ENCODE measurements at regions not wholly inside any gene's neighbourhood (a gene's known extent, or its start where the extent isn't known, plus 50 kb on each side); places are given as distances from the start of the nearest gene placed in this dataset.

DNA sequence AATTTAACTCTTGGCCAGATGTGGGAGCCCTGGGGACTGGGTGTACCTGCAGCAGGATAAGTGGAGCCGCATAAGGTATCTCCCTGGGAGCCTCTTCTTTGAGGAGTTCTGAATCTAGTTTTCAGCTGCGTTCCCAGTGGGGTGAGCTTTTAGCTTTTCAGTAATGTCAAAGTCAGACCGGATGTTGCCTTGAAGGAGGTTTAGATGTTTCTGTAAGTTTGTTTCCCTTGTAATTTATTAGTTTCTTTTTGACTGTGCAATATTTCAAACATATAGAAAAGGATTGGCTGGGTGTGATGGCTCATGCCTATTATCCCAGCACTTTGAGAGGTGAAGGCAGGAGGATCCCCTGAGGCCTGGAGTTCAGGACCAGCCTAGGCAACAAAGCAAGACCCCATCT lies 98.6 kb upstream of the EEF2KMT start:
- TF ChIP-seq, protein P1, sequence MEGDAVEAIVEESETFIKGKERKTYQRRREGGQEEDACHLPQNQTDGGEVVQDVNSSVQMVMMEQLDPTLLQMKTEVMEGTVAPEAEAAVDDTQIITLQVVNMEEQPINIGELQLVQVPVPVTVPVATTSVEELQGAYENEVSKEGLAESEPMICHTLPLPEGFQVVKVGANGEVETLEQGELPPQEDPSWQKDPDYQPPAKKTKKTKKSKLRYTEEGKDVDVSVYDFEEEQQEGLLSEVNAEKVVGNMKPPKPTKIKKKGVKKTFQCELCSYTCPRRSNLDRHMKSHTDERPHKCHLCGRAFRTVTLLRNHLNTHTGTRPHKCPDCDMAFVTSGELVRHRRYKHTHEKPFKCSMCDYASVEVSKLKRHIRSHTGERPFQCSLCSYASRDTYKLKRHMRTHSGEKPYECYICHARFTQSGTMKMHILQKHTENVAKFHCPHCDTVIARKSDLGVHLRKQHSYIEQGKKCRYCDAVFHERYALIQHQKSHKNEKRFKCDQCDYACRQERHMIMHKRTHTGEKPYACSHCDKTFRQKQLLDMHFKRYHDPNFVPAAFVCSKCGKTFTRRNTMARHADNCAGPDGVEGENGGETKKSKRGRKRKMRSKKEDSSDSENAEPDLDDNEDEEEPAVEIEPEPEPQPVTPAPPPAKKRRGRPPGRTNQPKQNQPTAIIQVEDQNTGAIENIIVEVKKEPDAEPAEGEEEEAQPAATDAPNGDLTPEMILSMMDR (IDR thresholded peaks at IDR 0.05), result no peak
- H3K27me3 ChIP-seq (replicated peaks; ENCODE audit: insufficient read depth), result no peaks in the 10 kb centered on the region
- H3K9me3 ChIP-seq, result no peaks in the 10 kb centered on the region
- DNase-seq (ENCODE audit: low spot score) (no peak), ATAC-seq (ENCODE audit: insufficient number of reproducible peaks, low FRiP score, low read depth) (no peak)
- H3K36me3 ChIP-seq, result no peaks in the 10 kb centered on the region
- H3K4me3 ChIP-seq, result no peak overlapping the region
- H3K4me1 ChIP-seq (ENCODE audit: control insufficient read depth in 1 of 2, low read depth in 2 of 2), result no peaks in the 10 kb centered on the region
- no peak overlapping the region for H3K27ac ChIP-seq

DNA sequence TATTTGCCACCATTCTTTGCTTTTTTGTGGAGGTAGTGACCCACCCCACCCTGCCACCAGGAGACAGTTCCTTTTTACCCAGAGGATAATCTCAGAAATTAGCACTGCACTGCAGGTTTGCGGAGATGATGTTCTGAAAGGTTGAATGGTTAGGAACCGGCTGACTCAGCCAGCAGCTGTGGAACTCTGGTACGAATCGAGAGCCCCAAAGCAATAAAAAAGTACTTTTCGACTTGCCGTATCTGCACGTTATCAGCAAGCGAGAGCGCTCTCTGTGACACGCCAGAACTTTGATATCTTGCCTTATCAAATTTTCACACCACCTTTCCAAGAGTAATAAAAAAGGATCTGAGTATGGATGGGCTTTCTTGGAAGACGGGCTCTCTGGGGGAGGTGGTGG lies 96.3 kb upstream of the EEF2KMT start:
- Histone ChIP-seq H3K36me3 (no peaks in the 10 kb centered on the region), H3K27ac (no peak overlapping the region), H3K4me1 (ENCODE audit: control insufficient read depth in 1 of 2, low read depth in 2 of 2) (no peaks in the 10 kb centered on the region), H3K9me3 (no peaks in the 10 kb centered on the region), H3K4me3 (no peak overlapping the region), H3K27me3 (replicated peaks; ENCODE audit: insufficient read depth) (no peaks in the 10 kb centered on the region)
- ATAC-seq (ENCODE audit: insufficient number of reproducible peaks, low FRiP score, low read depth), result no peak
- DNase-seq (ENCODE audit: low spot score), result no peak
- TF ChIP-seq, protein P1 (IDR thresholded peaks at IDR 0.05), result no peak

DNA sequence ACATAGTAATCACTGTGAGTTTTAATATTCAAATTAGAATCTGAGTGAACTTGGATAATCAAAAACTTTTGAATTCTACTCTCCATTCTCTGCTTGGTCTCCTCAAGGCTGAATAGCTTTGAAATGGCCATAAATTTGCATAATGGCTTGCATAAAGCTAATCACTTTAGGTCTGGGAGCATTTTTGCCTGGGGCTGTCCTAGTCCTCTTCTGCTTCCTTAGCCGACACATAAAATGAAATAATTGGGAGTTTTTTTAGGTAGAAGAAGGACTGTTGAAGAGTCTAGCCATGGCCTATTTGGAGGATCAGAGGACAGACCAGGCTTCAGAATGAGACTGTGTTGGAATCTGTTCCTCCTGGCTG lies 91.4 kb upstream of the EEF2KMT start:
- Histone ChIP-seq H3K4me1 (ENCODE audit: control insufficient read depth in 1 of 2, low read depth in 2 of 2) (no peaks in the 10 kb centered on the region), H3K9me3 (no peaks in the 10 kb centered on the region), H3K27me3 (replicated peaks; ENCODE audit: insufficient read depth) (no peaks in the 10 kb centered on the region), H3K4me3 (no peak overlapping the region), H3K36me3 (no peaks in the 10 kb centered on the region), H3K27ac (no peak overlapping the region)
- ATAC-seq (ENCODE audit: insufficient number of reproducible peaks, low FRiP score, low read depth) (no peak), DNase-seq (ENCODE audit: low spot score) (no peak)
- TF ChIP-seq, protein P1 (IDR thresholded peaks at IDR 0.05), result no peak

DNA sequence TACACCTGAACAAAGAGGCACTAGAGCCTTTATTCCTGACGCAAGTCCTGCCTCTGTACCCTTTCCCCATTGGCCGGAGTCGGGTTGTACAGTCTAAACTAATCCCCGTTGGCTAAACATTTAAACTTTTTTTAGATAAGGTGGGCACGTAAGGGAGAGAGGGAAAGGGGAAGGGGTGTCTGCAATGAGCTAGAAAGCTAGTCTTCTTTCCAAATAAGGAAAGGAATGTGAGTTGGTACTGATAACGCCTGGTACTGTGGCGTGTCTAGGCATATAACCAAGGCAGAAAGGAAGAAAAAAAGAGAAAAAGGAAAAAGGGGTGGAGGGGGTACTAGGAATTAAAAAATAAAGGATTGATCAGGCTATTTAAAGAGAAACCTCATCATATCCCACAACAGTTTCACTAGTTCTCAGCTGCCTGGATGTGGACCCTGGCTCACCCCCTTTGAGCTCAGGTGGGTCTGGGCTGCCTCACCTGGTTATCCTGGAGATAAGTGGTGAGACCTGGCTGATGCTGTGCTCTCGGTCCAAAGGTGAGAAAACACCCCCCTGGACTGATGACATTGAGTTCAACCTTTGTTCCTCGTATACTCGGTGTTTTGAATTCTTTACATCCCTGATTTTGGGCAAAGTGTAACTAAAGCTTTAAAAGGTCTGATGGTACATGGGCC lies 90.9 kb upstream of the EEF2KMT start:
- ATAC-seq (ENCODE audit: insufficient number of reproducible peaks, low FRiP score, low read depth) (no peak), DNase-seq (ENCODE audit: low spot score) (no peak)
- TF ChIP-seq, protein P1 (IDR thresholded peaks at IDR 0.05), result no peak
- Histone ChIP-seq H3K9me3 (no peaks in the 10 kb centered on the region), H3K4me3 (no peak overlapping the region), H3K36me3 (no peaks in the 10 kb centered on the region), H3K27me3 (replicated peaks; ENCODE audit: insufficient read depth) (no peaks in the 10 kb centered on the region), H3K27ac (no peak overlapping the region), H3K4me1 (ENCODE audit: control insufficient read depth in 1 of 2, low read depth in 2 of 2) (no peaks in the 10 kb centered on the region)

DNA sequence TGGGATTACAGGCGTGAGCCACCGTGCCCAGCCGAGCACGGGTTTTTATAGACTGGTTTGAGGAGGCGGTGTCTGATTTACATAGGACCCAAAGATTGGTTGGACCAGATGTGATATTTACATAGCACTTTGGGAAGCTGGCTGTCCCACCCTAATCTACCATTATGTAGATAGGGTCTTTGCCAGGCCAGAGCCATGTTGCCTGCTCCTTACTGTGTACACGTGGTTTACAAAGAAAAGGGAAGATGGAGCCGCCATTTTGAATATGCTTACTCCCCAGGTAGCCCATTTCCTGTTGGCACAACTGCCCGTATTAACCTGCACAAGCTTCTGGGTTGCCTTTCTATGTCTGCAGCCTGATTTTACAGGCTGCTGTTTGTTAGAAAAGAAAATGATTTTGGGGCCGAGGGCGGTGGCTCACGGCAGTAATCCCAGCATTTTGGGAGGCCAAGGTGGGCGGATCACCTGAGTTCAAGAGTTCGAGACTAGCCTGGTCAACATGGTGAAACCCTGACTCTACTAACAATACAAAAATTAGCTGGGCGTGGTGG lies 89.9 kb upstream of the EEF2KMT start:
- TF ChIP-seq, protein P1 (IDR thresholded peaks at IDR 0.05), result no peak
- no peak for ATAC-seq (ENCODE audit: insufficient number of reproducible peaks, low FRiP score, low read depth)
- H3K36me3 ChIP-seq, result no peaks in the 10 kb centered on the region

More for the DNA sequence above, 89.9 kb upstream of the EEF2KMT start:
- DNase-seq (ENCODE audit: low spot score), result no peak
- Histone ChIP-seq H3K9me3 (no peaks in the 10 kb centered on the region), H3K27me3 (replicated peaks; ENCODE audit: insufficient read depth) (no peaks in the 10 kb centered on the region), H3K4me3 (no peak overlapping the region), H3K4me1 (ENCODE audit: control insufficient read depth in 1 of 2, low read depth in 2 of 2) (no peaks in the 10 kb centered on the region), H3K27ac (no peak overlapping the region)

Measured in thoracic aorta (tissue), 2 donors.